SK-N-SH (cell line): ENCODE measurements at regions not wholly inside any gene's neighbourhood (a gene's known extent, or its start where the extent isn't known, plus 50 kb on each side); places are given as distances from the start of the nearest gene placed in this dataset.

ENCODE experiments used
- CTCF ChIA-PET: fragments of 300-600, 350-600 bp; formaldehyde crosslinking; extraction: SDS; loops from one replicate; lab custom pipeline; 2021; lab: Yijun Ruan, JAX
- POLR2A ChIA-PET: fragments of 350-600 bp; sonication (Branson Sonifier 250); formaldehyde crosslinking; extraction: SDS; loops from one replicate; lab custom pipeline; 2020; ENCODE audit warnings: antibody characterized with exemption, inconsistent platforms; lab: Yijun Ruan, JAX
- DNase-seq: peaks from one replicate; pipeline ENCODE4 v3.0.0; 2012
- H2AFZ ChIP-seq: fragments of 200-600 bp; sonication (generic); 2 replicates; pipeline ENCODE4 v1.8.1; 2016; ENCODE audit warnings: antibody characterized with exemption, mild to moderate bottlenecking, low read depth
- H3F3A ChIP-seq: fragments of 200-600 bp; sonication (generic); replicated peaks from 2 replicates; pipeline ENCODE3; 2016; ENCODE audit warnings: antibody characterized with exemption, mild to moderate bottlenecking; ENCODE audit not compliant: insufficient read depth
- H3K27ac ChIP-seq, 2 experiments: fragments of 200-500 bp in 1 of 2; fragments of 200-600 bp in 1 of 2; sonication (Bioruptor generic) in 1 of 2; sonication (generic), shearing (Covaris generic) in 1 of 2; 2 replicates each; pipeline versions ENCODE4 v1.5.1 to v1.6.1; 2014 to 2016; ENCODE audit warnings: low read depth in 2 of 2, inconsistent platforms in 1 of 2, low read length in 1 of 2, mild to moderate bottlenecking in 1 of 2, mixed read lengths in 1 of 2
- H3K27me3 ChIP-seq: fragments of 200-600 bp; sonication (generic), shearing (Covaris generic); 2 replicates; pipeline ENCODE4 v1.6.1; 2016; ENCODE audit warnings: mixed run types; ENCODE audit not compliant: insufficient read depth
- H3K36me3 ChIP-seq, 2 experiments: fragments of 200-500 bp in 1 of 2; fragments of 200-600 bp in 1 of 2; sonication (Bioruptor generic) in 1 of 2; sonication (generic) in 1 of 2; replicated peaks in 1 of 2; 2 replicates each; pipeline versions ENCODE3 to v1.5.1; 2014 to 2016; ENCODE audit warnings: low read length in 1 of 2, mild to moderate bottlenecking in 1 of 2; ENCODE audit not compliant: insufficient read depth in 2 of 2, control insufficient read depth in 1 of 2
- H3K4me1 ChIP-seq, 2 experiments: fragments of 200-500 bp in 1 of 2; fragments of 200-600 bp in 1 of 2; sonication (Bioruptor generic) in 1 of 2; sonication (generic), shearing (Covaris generic) in 1 of 2; 2 replicates each; pipeline versions ENCODE4 v1.5.1 to v1.6.1; 2014 to 2016; ENCODE audit warnings: low read depth in 1 of 2, low read length in 1 of 2, mixed run types in 1 of 2; ENCODE audit not compliant: insufficient read depth in 2 of 2, control insufficient read depth in 1 of 2
- H3K4me2 ChIP-seq: fragments of 200-600 bp; sonication (generic), shearing (Covaris generic); 2 replicates; pipeline ENCODE4 v1.6.1; 2017; ENCODE audit warnings: mixed run types
- H3K4me3 ChIP-seq, 2 experiments: fragments of 200-500 bp in 1 of 2; fragments of 200-600 bp in 1 of 2; sonication (Bioruptor generic) in 1 of 2; sonication (generic), shearing (Covaris generic) in 1 of 2; 2 replicates each; pipeline versions ENCODE4 v1.5.1 to v1.8.1; 2014 to 2016; ENCODE audit warnings: low read depth in 2 of 2, inconsistent platforms in 1 of 2, low read length in 1 of 2, mild to moderate bottlenecking in 1 of 2, mixed read lengths in 1 of 2, moderate library complexity in 1 of 2
- H3K79me2 ChIP-seq: fragments of 200-600 bp; sonication (generic); 2 replicates; pipeline ENCODE4 v1.8.1; 2017; ENCODE audit warnings: mild to moderate bottlenecking; ENCODE audit not compliant: insufficient read depth
- H3K9ac ChIP-seq: fragments of 200-600 bp; sonication (generic); 2 replicates; pipeline ENCODE4 v1.6.1; 2017; ENCODE audit warnings: mixed run types
- H3K9me2 ChIP-seq: fragments of 200-600 bp; sonication (generic); 2 replicates; pipeline ENCODE4 v1.6.1; 2017; ENCODE audit warnings: mixed run types
- H3K9me3 ChIP-seq: fragments of 200-600 bp; sonication (generic); 2 replicates; pipeline ENCODE4 v1.6.1; 2017; ENCODE audit warnings: mixed run types, mild to moderate bottlenecking, moderate library complexity
- H4K20me1 ChIP-seq: fragments of 200-600 bp; sonication (generic); 2 replicates; pipeline ENCODE4 v1.6.1; 2017; ENCODE audit warnings: mild to moderate bottlenecking, mixed run types; ENCODE audit not compliant: insufficient read depth
- CTCF ChIP-seq: fragments of 200-600 bp; sonication (generic); IDR thresholded peaks from 2 replicates; pipeline ENCODE4 v1.6.1; 2017; ENCODE audit warnings: antibody characterized with exemption, mild to moderate bottlenecking, moderate library complexity
- FOSL2 ChIP-seq: IDR thresholded peaks from 2 replicates; pipeline ENCODE4 v1.4.0; 2012; ENCODE audit warnings: low read depth, mild to moderate bottlenecking, moderate library complexity, borderline replicate concordance
- FOXJ3 ChIP-seq: sonication (generic); formaldehyde crosslinking; IDR thresholded peaks from 2 replicates; pipeline ENCODE4 v1.5.1; 2020; ENCODE audit warnings: mild to moderate bottlenecking, missing genetic modification reagents
- FOXM1 ChIP-seq: IDR thresholded peaks from 2 replicates; pipeline ENCODE4 v1.4.0; 2012; ENCODE audit warnings: low read depth, mild to moderate bottlenecking
- GATA2 ChIP-seq: sonication (generic); formaldehyde crosslinking; IDR thresholded peaks from 2 replicates; pipeline ENCODE4 v1.5.0; 2020; ENCODE audit warnings: mild to moderate bottlenecking, missing genetic modification reagents
- MAX ChIP-seq: IDR thresholded peaks from 2 replicates; pipeline ENCODE4 v1.4.0; 2012; ENCODE audit warnings: low read depth
- MXI1 ChIP-seq: IDR thresholded peaks from 2 replicates; pipeline ENCODE4 v1.6.1; 2012; ENCODE audit warnings: mild to moderate bottlenecking, low read depth, low read length, improper control_type of control experiment
- NFIC ChIP-seq: IDR thresholded peaks from 2 replicates; pipeline ENCODE4 v1.4.0; 2012; ENCODE audit warnings: borderline replicate concordance
- POLR2AphosphoS5 ChIP-seq: IDR thresholded peaks from 2 replicates; pipeline ENCODE4 v1.6.1; 2012; ENCODE audit warnings: low read depth, low read length
- RAD21 ChIP-seq: IDR thresholded peaks from 2 replicates; pipeline ENCODE4 v1.6.1; 2012; ENCODE audit warnings: mild to moderate bottlenecking, low read length
- RCOR1 ChIP-seq: fragments of 150-350 bp; IDR thresholded peaks from 2 replicates; pipeline ENCODE4 v1.6.1; 2017; ENCODE audit warnings: antibody characterized with exemption, low read length
- RXRA ChIP-seq: IDR thresholded peaks from 2 replicates; pipeline ENCODE4 v1.4.0; 2012; ENCODE audit warnings: low read depth, mild to moderate bottlenecking, borderline replicate concordance
- SIN3A ChIP-seq: IDR thresholded peaks from 2 replicates; pipeline ENCODE4 v1.6.1; 2012; ENCODE audit warnings: low read depth, mild to moderate bottlenecking, low read length, moderate library complexity, borderline replicate concordance
- SMC3 ChIP-seq: IDR thresholded peaks from 2 replicates; pipeline ENCODE4 v1.6.1; 2012; ENCODE audit warnings: low read depth, low read length, improper control_type of control experiment
- USF1 ChIP-seq: IDR thresholded peaks from 2 replicates; pipeline ENCODE4 v1.4.0; 2012; ENCODE audit warnings: low read depth, borderline replicate concordance
- WGBS: methylation state at CpG from one replicate; pipeline ENCODE4 v1.1.6; 2017; ENCODE audit warnings: low lambda C conversion rate; 5-methylcytosine and 5-hydroxymethylcytosine counted together

- TF ChIP-seq CTCF (no peak), NFIC (no peak), USF1 (no peak)
- H4K20me1 ChIP-seq = no peaks in the 10 kb centered on the region
- H3K9me3 ChIP-seq = no peaks in the 10 kb centered on the region
- peaks cover 0 to 4% of the 10 kb centered on the region in 2 experiments for H3K36me3 ChIP-seq
- ChIA-PET POLR2A (no interaction called here), CTCF (no interaction called here)
- no peaks in the 10 kb centered on the region for H3F3A ChIP-seq
- no peaks in the 10 kb centered on the region for H3K4me1 ChIP-seq
- DNase-seq = no peak
- H2AFZ ChIP-seq = no peak overlapping the region
- H3K9me2 ChIP-seq = no peaks in the 10 kb centered on the region
- no peak overlapping the region for H3K9ac ChIP-seq
- H3K4me2 ChIP-seq = no peak overlapping the region
- no peak overlapping the region for H3K4me3 ChIP-seq
- 7% methylated on average over 2 of the region's 2 CpGs for WGBS
- no peak overlapping the region for H3K27ac ChIP-seq
- no peaks in the 10 kb centered on the region for H3K79me2 ChIP-seq
- H3K27me3 ChIP-seq = no peaks in the 10 kb centered on the region
Observed at GRCh38 chr5:155767470-155767869, 559.5 kb upstream of the SGCD start.

- Histone ChIP-seq H3F3A (no peaks in the 10 kb centered on the region), H3K79me2 (no peaks in the 10 kb centered on the region), H3K27ac (no peak overlapping the region), H3K4me3 (no peak overlapping the region), H3K9ac (no peak overlapping the region), H3K4me1 (no peaks in the 10 kb centered on the region), H3K27me3 (no peaks in the 10 kb centered on the region), H2AFZ (no peak overlapping the region), H4K20me1 (no peaks in the 10 kb centered on the region), H3K9me2 (no peaks in the 10 kb centered on the region), H3K36me3 (peaks cover 0 to 4% of the 10 kb centered on the region in 2 experiments), H3K4me2 (no peak overlapping the region), H3K9me3 (no peaks in the 10 kb centered on the region)
- ChIA-PET CTCF (no interaction called here), POLR2A (no interaction called here)
- TF ChIP-seq RAD21 = no peak
- DNase-seq = no peak
- 27% methylated on average over 3 of the region's 3 CpGs for WGBS
Observed at GRCh38 chr5:155768332-155768731, 558.6 kb upstream of the SGCD start.

GRCh38 chr5:155772009-155772662, 554.8 kb upstream of the SGCD start:
- H3K27me3 ChIP-seq = no peaks in the 10 kb centered on the region
- no peak overlapping the region for H3K4me3 ChIP-seq
- WGBS = 22% methylated on average over 4 of the region's 4 CpGs
- no peaks in the 10 kb centered on the region for H4K20me1 ChIP-seq
- no peak for DNase-seq
- H3K36me3 ChIP-seq = no peaks in the 10 kb centered on the region
- no peak overlapping the region for H2AFZ ChIP-seq
- CTCF ChIA-PET = no interaction called here
- H3K9me3 ChIP-seq = no peaks in the 10 kb centered on the region
- no peaks in the 10 kb centered on the region for H3K79me2 ChIP-seq
- no peaks in the 10 kb centered on the region for H3F3A ChIP-seq
- H3K4me1 ChIP-seq = no peaks in the 10 kb centered on the region
- H3K4me2 ChIP-seq = no peak overlapping the region
- H3K9me2 ChIP-seq = no peaks in the 10 kb centered on the region
- H3K27ac ChIP-seq = no peak overlapping the region
- POLR2A ChIA-PET = no interaction called here
- no peak overlapping the region for H3K9ac ChIP-seq
- TF ChIP-seq FOXJ3 (CRISPR knock-in tag) = no peak
- no peak for TF ChIP-seq RCOR1
- TF ChIP-seq POLR2AphosphoS5 = no peak
- TF ChIP-seq SMC3 = no peak
- no peak for TF ChIP-seq MAX
- no peak for TF ChIP-seq FOXM1
- TF ChIP-seq SIN3A = no peak
- no peak for TF ChIP-seq RXRA
- TF ChIP-seq CTCF = no peak
- no peak for TF ChIP-seq GATA2
- TF ChIP-seq MXI1 = no peak
- no peak for TF ChIP-seq FOSL2
- no peak for TF ChIP-seq USF1
